ENCODE measurements at regions not wholly inside any gene's neighbourhood (a gene's known extent, or its start where the extent isn't known, plus 50 kb on each side); places are given as distances from the start of the nearest gene placed in this dataset.

- no peaks in the 10 kb centered on the region for H3K27me3 ChIP-seq (ENCODE audit: control insufficient read depth in 5 of 5, insufficient read depth in 4 of 5, low read length in 5 of 5)
- no peak overlapping the region for H3K4me3 ChIP-seq (ENCODE audit: low read depth in 1 of 5, low read length in 5 of 5)
- H3K4me1 ChIP-seq (ENCODE audit: control insufficient read depth in 5 of 5, insufficient read depth in 5 of 5, low read length in 5 of 5) = no peaks in the 10 kb centered on the region
- H3K27ac ChIP-seq (ENCODE audit: low read depth, low read length) = no peak overlapping the region
- no peaks in the 10 kb centered on the region for H3K36me3 ChIP-seq (ENCODE audit: control insufficient read depth in 5 of 5, insufficient read depth in 5 of 5, low read length in 5 of 5)
- H3K9me3 ChIP-seq (ENCODE audit: control insufficient read depth in 5 of 5, low read length in 5 of 5) = peaks cover 0 to 11% (median 9%) of the 10 kb centered on the region in 5 donors
- H3K9ac ChIP-seq (ENCODE audit: low read length in 5 of 5) = no peak overlapping the region
Measured at GRCh38 chr1:95561346-95561745, 327.3 kb downstream of the RWDD3 start.

DNA sequence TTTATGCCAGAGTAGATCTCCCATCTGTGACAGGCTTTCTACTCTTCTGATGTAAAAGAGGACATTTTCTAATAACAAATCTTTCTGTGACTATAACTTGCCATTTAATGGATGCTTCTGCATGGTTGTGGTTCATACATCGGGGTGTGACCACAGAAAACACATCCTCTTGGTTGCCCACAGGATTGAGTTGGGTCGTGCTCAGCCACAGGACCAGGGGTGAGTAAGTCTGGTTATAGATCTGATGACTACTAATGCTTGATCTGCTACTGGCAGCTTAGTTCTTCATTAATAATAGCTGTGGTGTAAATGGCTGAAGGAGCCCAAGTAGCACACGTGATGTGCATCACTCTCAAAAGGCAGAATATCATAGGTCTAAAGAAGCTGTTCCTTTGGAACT lies 328.2 kb downstream of the RWDD3 start:
- Histone ChIP-seq H3K9me3 (ENCODE audit: control insufficient read depth in 5 of 5, low read length in 5 of 5) (peaks cover 0 to 7% (median 5%) of the 10 kb centered on the region in 5 donors), H3K9ac (ENCODE audit: low read length in 5 of 5) (no peak overlapping the region), H3K4me1 (ENCODE audit: control insufficient read depth in 5 of 5, insufficient read depth in 5 of 5, low read length in 5 of 5) (no peaks in the 10 kb centered on the region), H3K27me3 (ENCODE audit: control insufficient read depth in 5 of 5, insufficient read depth in 4 of 5, low read length in 5 of 5) (no peaks in the 10 kb centered on the region), H3K4me3 (ENCODE audit: low read depth in 1 of 5, low read length in 5 of 5) (no peak overlapping the region), H3K27ac (ENCODE audit: low read depth, low read length) (no peak overlapping the region), H3K36me3 (ENCODE audit: control insufficient read depth in 5 of 5, insufficient read depth in 5 of 5, low read length in 5 of 5) (no peaks in the 10 kb centered on the region)

DNA sequence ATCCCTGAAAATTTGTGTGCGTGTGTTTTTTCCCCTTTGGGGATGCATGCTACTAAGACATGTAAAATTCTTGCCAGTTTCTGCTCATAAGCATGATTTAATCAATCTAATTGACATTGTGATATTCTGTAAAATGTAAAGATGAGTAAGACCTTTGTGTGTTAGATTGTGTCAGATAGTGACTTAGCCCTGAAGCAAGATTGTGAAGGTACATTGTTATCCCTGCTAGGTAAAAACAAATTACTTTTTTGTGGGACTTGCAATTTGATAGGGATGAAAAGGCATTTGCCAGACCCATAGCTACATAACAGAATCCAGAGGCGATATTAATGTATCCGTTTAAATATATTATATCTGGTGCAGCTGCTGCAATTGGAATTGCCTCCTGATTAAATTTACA lies 338.0 kb downstream of the RWDD3 start:
- Histone ChIP-seq H3K36me3 (ENCODE audit: control insufficient read depth in 5 of 5, insufficient read depth in 5 of 5, low read length in 5 of 5) (no peaks in the 10 kb centered on the region), H3K4me3 (ENCODE audit: low read depth in 1 of 5, low read length in 5 of 5) (no peak overlapping the region), H3K27ac (ENCODE audit: low read depth, low read length) (no peak overlapping the region), H3K9ac (ENCODE audit: low read length in 5 of 5) (no peak overlapping the region), H3K27me3 (ENCODE audit: control insufficient read depth in 5 of 5, insufficient read depth in 4 of 5, low read length in 5 of 5) (peaks cover 0 to 2% (median 0%) of the 10 kb centered on the region in 5 donors), H3K4me1 (ENCODE audit: control insufficient read depth in 5 of 5, insufficient read depth in 5 of 5, low read length in 5 of 5) (no peaks in the 10 kb centered on the region), H3K9me3 (ENCODE audit: control insufficient read depth in 5 of 5, low read length in 5 of 5) (no peaks in the 10 kb centered on the region)

DNA sequence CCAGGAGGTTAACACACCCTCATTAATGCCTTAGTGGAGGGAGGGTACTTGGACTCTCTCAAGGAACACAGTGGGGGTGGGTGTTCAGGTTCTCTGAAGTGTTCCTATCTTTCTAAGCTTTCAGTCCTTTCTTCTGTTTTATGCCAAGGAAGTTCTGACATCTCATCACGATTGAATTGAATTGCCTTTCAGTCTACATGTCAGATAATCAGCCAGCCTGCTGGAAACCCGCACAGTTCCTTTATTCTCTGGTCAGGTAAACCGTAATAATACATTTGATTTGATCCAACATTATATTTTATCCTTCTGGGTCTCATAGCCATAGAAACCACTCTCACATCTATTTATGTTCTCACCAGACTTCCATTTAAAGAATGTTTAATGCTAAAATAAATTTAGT lies 339.0 kb downstream of the RWDD3 start:
- H3K9me3 ChIP-seq (ENCODE audit: control insufficient read depth in 5 of 5, low read length in 5 of 5) = no peaks in the 10 kb centered on the region
- no peaks in the 10 kb centered on the region for H3K36me3 ChIP-seq (ENCODE audit: control insufficient read depth in 5 of 5, insufficient read depth in 5 of 5, low read length in 5 of 5)
- no peaks in the 10 kb centered on the region for H3K4me1 ChIP-seq (ENCODE audit: control insufficient read depth in 5 of 5, insufficient read depth in 5 of 5, low read length in 5 of 5)
- H3K4me3 ChIP-seq (ENCODE audit: low read depth in 1 of 5, low read length in 5 of 5) = no peak overlapping the region
- H3K9ac ChIP-seq (ENCODE audit: low read length in 5 of 5) = no peak overlapping the region
- peaks cover 0 to 2% (median 0%) of the 10 kb centered on the region in 5 donors for H3K27me3 ChIP-seq (ENCODE audit: control insufficient read depth in 5 of 5, insufficient read depth in 4 of 5, low read length in 5 of 5)
- no peak overlapping the region for H3K27ac ChIP-seq (ENCODE audit: low read depth, low read length)

DNA sequence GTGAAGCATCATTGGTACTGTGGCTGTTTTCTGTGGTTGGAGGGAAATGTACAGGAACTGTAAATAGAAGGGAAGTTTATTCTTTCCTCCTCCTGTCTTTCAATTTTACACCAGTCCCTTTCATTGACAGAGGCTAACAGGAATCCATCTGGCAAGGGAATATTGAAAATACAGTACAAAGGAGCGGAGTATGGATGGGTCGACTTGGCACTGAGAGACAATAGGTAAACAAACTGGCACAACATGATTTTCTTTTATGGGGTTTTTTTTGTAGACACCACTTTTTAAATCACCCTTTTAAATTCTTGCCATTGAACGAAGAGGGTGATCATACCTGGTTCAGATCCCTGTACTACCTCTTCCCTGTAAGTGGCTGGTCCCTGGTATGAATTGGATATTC lies 341.3 kb downstream of the RWDD3 start:
- no peak overlapping the region for H3K9ac ChIP-seq (ENCODE audit: low read length in 5 of 5)
- no peaks in the 10 kb centered on the region for H3K4me1 ChIP-seq (ENCODE audit: control insufficient read depth in 5 of 5, insufficient read depth in 5 of 5, low read length in 5 of 5)
- no peaks in the 10 kb centered on the region for H3K9me3 ChIP-seq (ENCODE audit: control insufficient read depth in 5 of 5, low read length in 5 of 5)
- no peak overlapping the region for H3K4me3 ChIP-seq (ENCODE audit: low read depth in 1 of 5, low read length in 5 of 5)
- H3K27ac ChIP-seq (ENCODE audit: low read depth, low read length) = no peak overlapping the region
- H3K36me3 ChIP-seq (ENCODE audit: control insufficient read depth in 5 of 5, insufficient read depth in 5 of 5, low read length in 5 of 5) = no peaks in the 10 kb centered on the region
- peaks cover 0 to 2% (median 0%) of the 10 kb centered on the region in 5 donors for H3K27me3 ChIP-seq (ENCODE audit: control insufficient read depth in 5 of 5, insufficient read depth in 4 of 5, low read length in 5 of 5)

DNA sequence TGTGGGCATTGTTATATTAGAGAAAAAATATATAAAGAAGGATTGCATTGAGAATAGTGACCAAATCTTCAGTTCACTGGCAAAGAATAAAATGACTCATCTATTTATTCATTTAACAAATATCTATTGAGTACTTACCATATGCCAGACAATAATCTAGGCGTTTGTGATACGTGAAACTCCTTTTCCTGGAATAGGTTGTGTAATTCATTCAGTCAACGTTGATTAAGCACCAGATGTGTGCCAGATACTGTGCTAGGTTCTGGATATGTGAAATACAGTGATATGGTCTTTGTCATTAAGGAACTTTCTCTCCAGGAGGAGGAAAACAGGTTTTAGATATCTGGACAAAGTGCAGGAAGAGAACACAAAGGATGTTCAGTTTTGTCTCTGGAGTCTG lies 344.5 kb downstream of the RWDD3 start:
- Histone ChIP-seq H3K27ac (ENCODE audit: low read depth, low read length) (no peak overlapping the region), H3K27me3 (ENCODE audit: control insufficient read depth in 5 of 5, insufficient read depth in 4 of 5, low read length in 5 of 5) (peaks cover 0 to 2% (median 0%) of the 10 kb centered on the region in 5 donors), H3K9me3 (ENCODE audit: control insufficient read depth in 5 of 5, low read length in 5 of 5) (no peaks in the 10 kb centered on the region), H3K4me3 (ENCODE audit: low read depth in 1 of 5, low read length in 5 of 5) (no peak overlapping the region), H3K9ac (ENCODE audit: low read length in 5 of 5) (no peak overlapping the region), H3K36me3 (ENCODE audit: control insufficient read depth in 5 of 5, insufficient read depth in 5 of 5, low read length in 5 of 5) (no peaks in the 10 kb centered on the region), H3K4me1 (ENCODE audit: control insufficient read depth in 5 of 5, insufficient read depth in 5 of 5, low read length in 5 of 5) (no peaks in the 10 kb centered on the region)

DNA sequence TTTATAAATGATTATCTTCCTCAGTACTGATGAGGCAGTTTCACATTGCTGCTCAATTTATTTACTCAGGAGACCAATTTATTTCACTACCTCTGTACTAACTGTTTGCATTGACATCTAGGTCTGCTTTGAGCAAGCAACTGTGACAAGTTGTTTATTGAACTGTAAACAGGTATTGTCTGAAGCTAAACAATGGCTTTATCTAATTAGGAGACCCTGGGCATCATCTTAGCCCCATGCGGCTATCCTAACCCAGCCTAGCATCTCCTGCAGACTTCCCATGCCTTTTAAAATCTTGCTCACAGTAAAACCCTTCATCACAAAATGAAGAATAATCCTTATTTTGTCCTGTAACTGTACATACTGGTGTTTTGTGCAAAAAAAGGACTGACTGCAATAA lies 348.2 kb downstream of the RWDD3 start:
- Histone ChIP-seq H3K4me1 (ENCODE audit: control insufficient read depth in 5 of 5, insufficient read depth in 5 of 5, low read length in 5 of 5) (peaks cover 0 to 6% (median 0%) of the 10 kb centered on the region in 5 donors), H3K27ac (ENCODE audit: low read depth, low read length) (no peak overlapping the region), H3K9ac (ENCODE audit: low read length in 5 of 5) (no peak overlapping the region), H3K9me3 (ENCODE audit: control insufficient read depth in 5 of 5, low read length in 5 of 5) (no peaks in the 10 kb centered on the region), H3K4me3 (ENCODE audit: low read depth in 1 of 5, low read length in 5 of 5) (no peak overlapping the region), H3K27me3 (ENCODE audit: control insufficient read depth in 5 of 5, insufficient read depth in 4 of 5, low read length in 5 of 5) (no peaks in the 10 kb centered on the region), H3K36me3 (ENCODE audit: control insufficient read depth in 5 of 5, insufficient read depth in 5 of 5, low read length in 5 of 5) (no peaks in the 10 kb centered on the region)

- Histone ChIP-seq H3K9ac (ENCODE audit: low read length in 5 of 5) (no peak overlapping the region), H3K36me3 (ENCODE audit: control insufficient read depth in 5 of 5, insufficient read depth in 5 of 5, low read length in 5 of 5) (no peaks in the 10 kb centered on the region), H3K27ac (ENCODE audit: low read depth, low read length) (no peak overlapping the region), H3K4me3 (ENCODE audit: low read depth in 1 of 5, low read length in 5 of 5) (no peak overlapping the region), H3K27me3 (ENCODE audit: control insufficient read depth in 5 of 5, insufficient read depth in 4 of 5, low read length in 5 of 5) (no peaks in the 10 kb centered on the region), H3K4me1 (ENCODE audit: control insufficient read depth in 5 of 5, insufficient read depth in 5 of 5, low read length in 5 of 5) (peaks cover 0 to 6% (median 0%) of the 10 kb centered on the region in 5 donors), H3K9me3 (ENCODE audit: control insufficient read depth in 5 of 5, low read length in 5 of 5) (no peaks in the 10 kb centered on the region)
Measured at GRCh38 chr1:95582746-95583145, 348.7 kb downstream of the RWDD3 start.

- H3K4me3 ChIP-seq (ENCODE audit: low read depth in 1 of 5, low read length in 5 of 5) = no peak overlapping the region
Measured at GRCh38 chr1:95583661-95584210, 349.7 kb downstream of the RWDD3 start.

DNA sequence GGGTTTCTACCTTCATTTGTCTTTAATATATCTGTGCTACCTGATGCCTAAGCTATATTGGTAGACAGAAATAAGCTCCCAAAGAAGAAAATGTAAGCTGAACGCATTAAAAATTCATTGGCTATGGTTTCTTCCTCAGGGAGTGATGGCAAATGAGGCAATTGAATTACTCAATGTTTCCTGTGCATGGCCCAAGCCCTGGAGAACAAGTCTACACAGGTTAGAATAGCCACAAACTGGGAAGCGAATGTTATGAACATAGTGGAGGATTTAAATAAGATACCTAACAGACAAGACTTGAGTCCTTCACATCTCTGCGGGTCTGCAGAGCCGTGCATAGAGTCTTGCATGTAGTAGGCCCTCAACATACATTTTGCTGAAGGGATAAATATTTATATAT lies 350.3 kb downstream of the RWDD3 start:
- H3K4me3 ChIP-seq (ENCODE audit: low read depth in 1 of 5, low read length in 5 of 5) = no peak overlapping the region
- no peaks in the 10 kb centered on the region for H3K27me3 ChIP-seq (ENCODE audit: control insufficient read depth in 5 of 5, insufficient read depth in 4 of 5, low read length in 5 of 5)
- H3K4me1 ChIP-seq (ENCODE audit: control insufficient read depth in 5 of 5, insufficient read depth in 5 of 5, low read length in 5 of 5) = peaks cover 0 to 6% (median 0%) of the 10 kb centered on the region in 5 donors
- no peaks in the 10 kb centered on the region for H3K36me3 ChIP-seq (ENCODE audit: control insufficient read depth in 5 of 5, insufficient read depth in 5 of 5, low read length in 5 of 5)
- H3K9me3 ChIP-seq (ENCODE audit: control insufficient read depth in 5 of 5, low read length in 5 of 5) = no peaks in the 10 kb centered on the region
- no peak overlapping the region for H3K27ac ChIP-seq (ENCODE audit: low read depth, low read length)
- H3K9ac ChIP-seq (ENCODE audit: low read length in 5 of 5) = no peak overlapping the region

More at GRCh38 chr1:95583661-95584210, 349.7 kb downstream of the RWDD3 start:
- no peak overlapping the region for H3K27ac ChIP-seq (ENCODE audit: low read depth, low read length)
- no peaks in the 10 kb centered on the region for H3K9me3 ChIP-seq (ENCODE audit: control insufficient read depth in 5 of 5, low read length in 5 of 5)
- H3K27me3 ChIP-seq (ENCODE audit: control insufficient read depth in 5 of 5, insufficient read depth in 4 of 5, low read length in 5 of 5) = no peaks in the 10 kb centered on the region
- no peak overlapping the region for H3K9ac ChIP-seq (ENCODE audit: low read length in 5 of 5)
- H3K36me3 ChIP-seq (ENCODE audit: control insufficient read depth in 5 of 5, insufficient read depth in 5 of 5, low read length in 5 of 5) = no peaks in the 10 kb centered on the region
- peaks cover 0 to 6% (median 0%) of the 10 kb centered on the region in 5 donors for H3K4me1 ChIP-seq (ENCODE audit: control insufficient read depth in 5 of 5, insufficient read depth in 5 of 5, low read length in 5 of 5)
